Osteocyte (in vitro differentiated cells): ENCODE measurements at regions not wholly inside any gene's neighbourhood (a gene's known extent, or its start where the extent isn't known, plus 50 kb on each side); places are given as distances from the start of the nearest gene placed in this dataset.

Source experiments
- DNase-seq: peaks from one replicate; pipeline ENCODE4 v3.0.0; 2021; ENCODE audit warnings: mixed read lengths; ENCODE audit not compliant: unreplicated experiment; ENCODE audit errors: extremely low spot score
- H3K27ac Mint-ChIP-seq: one replicate; pipeline ENCODE4 v1.8.0; 2021; ENCODE audit warnings: mild to moderate bottlenecking, mixed read lengths; ENCODE audit not compliant: unreplicated experiment
- H3K27me3 Mint-ChIP-seq: one replicate; pipeline ENCODE4 v1.8.0; 2021; ENCODE audit warnings: mixed read lengths; ENCODE audit not compliant: unreplicated experiment
- H3K36me3 Mint-ChIP-seq: one replicate; pipeline ENCODE4 v1.8.0; 2021; ENCODE audit warnings: mixed read lengths; ENCODE audit not compliant: unreplicated experiment
- H3K4me1 Mint-ChIP-seq: one replicate; pipeline ENCODE4 v1.8.0; 2021; ENCODE audit warnings: mixed read lengths; ENCODE audit not compliant: unreplicated experiment
- H3K4me3 Mint-ChIP-seq: one replicate; pipeline ENCODE4 v1.8.0; 2021; ENCODE audit warnings: mild to moderate bottlenecking, moderate library complexity, mixed read lengths; ENCODE audit not compliant: unreplicated experiment
- H3K9me3 Mint-ChIP-seq: one replicate; pipeline ENCODE4 v1.8.0; 2021; ENCODE audit warnings: mixed read lengths; ENCODE audit not compliant: unreplicated experiment
- TF ChIP-seq, protein P1 (sequence below): fragments of 200-600 bp; sonication (generic); IDR thresholded peaks from 2 replicates; pipeline ENCODE4 v1.5.0; 2021; ENCODE audit warnings: antibody characterized with exemption, mild to moderate bottlenecking, moderate library complexity

DNA sequence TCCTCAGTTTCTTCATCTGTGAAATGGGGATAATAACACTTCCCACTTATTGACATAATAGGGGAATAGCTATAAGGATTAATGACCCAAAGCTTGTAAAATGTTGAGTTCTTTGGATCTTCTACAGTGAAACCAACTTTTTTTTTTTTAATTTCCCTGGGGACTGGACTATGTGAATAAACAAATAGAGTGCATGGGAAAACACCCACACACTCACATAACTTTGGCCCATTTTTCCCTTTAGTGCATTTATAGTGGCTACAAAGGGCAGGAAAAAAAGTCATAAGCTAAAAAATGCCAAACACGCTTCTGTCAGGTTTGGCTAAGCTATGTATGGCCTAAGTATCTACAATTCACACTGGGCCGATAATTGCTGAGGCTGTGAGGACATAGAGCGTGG lies 406.2 kb upstream of the JAG1 start:
- TF ChIP-seq, protein P1, sequence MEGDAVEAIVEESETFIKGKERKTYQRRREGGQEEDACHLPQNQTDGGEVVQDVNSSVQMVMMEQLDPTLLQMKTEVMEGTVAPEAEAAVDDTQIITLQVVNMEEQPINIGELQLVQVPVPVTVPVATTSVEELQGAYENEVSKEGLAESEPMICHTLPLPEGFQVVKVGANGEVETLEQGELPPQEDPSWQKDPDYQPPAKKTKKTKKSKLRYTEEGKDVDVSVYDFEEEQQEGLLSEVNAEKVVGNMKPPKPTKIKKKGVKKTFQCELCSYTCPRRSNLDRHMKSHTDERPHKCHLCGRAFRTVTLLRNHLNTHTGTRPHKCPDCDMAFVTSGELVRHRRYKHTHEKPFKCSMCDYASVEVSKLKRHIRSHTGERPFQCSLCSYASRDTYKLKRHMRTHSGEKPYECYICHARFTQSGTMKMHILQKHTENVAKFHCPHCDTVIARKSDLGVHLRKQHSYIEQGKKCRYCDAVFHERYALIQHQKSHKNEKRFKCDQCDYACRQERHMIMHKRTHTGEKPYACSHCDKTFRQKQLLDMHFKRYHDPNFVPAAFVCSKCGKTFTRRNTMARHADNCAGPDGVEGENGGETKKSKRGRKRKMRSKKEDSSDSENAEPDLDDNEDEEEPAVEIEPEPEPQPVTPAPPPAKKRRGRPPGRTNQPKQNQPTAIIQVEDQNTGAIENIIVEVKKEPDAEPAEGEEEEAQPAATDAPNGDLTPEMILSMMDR, result no peak
- no peak for DNase-seq

DNA sequence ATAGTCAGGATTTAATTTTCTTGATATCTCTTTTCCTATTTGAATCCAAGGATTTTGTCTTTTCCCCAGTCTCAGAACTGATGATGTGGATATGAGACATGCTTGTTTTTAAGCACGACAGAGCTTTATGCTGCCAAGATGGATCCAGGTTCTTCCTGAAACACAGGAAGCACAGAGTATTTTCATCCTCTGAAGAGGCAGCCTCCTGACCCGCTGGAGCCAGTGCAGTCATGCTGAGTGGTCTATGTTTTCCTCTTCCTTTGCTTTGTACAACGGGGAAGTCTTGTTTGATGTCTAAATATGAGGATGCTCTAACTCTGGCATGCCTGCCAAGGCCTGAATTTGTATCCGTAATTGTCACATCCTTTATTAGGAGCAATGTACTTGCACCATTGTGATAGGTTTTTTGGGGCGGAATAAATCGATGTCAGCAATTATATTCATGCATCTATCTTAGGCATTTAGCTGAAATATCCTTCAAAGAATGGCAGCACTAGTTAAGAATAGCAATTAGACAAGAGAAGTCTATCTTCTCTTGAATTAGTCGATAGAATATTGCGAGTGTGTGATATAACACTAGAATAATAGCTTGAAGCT lies 407.1 kb upstream of the JAG1 start:
- no peak for DNase-seq
- TF ChIP-seq, protein P1, result no peak
- Mint-ChIP-seq H3K4me1 (peaks cover 15% of the 10 kb centered on the region), H3K27me3 (no peaks in the 10 kb centered on the region), H3K4me3 (no peak overlapping the region), H3K27ac (no peak overlapping the region), H3K9me3 (no peaks in the 10 kb centered on the region), H3K36me3 (peaks cover 2% of the 10 kb centered on the region)

More for the DNA sequence above, 406.2 kb upstream of the JAG1 start:
- Mint-ChIP-seq H3K4me1 (peaks cover 15% of the 10 kb centered on the region), H3K36me3 (peaks cover 2% of the 10 kb centered on the region), H3K9me3 (no peaks in the 10 kb centered on the region), H3K27ac (no peak overlapping the region), H3K27me3 (no peaks in the 10 kb centered on the region), H3K4me3 (no peak overlapping the region)

DNA sequence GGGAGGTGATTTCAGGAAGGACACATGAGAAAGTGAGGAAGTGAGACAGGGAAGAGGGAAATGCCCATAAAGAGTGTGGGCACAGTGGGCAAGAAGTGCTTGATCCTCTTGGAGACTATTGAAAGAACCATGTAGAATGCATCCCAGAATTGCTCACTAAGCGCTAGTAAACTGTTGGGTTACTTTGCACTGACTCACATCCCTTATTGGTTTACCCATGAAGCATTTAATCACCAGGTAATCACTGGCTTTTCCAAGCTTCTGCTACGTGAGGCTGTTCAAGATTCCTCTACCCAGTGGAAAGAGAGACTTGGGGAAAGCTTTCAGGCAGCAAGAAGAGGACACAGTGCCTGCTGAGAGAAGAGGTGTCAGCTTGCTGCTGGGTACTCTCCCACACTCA lies 410.0 kb upstream of the JAG1 start:
- TF ChIP-seq, protein P1, result no peak
- Mint-ChIP-seq H3K27me3 (no peaks in the 10 kb centered on the region), H3K36me3 (peaks cover 2% of the 10 kb centered on the region), H3K4me1 (peaks cover 5% of the 10 kb centered on the region), H3K27ac (no peak overlapping the region), H3K4me3 (no peak overlapping the region), H3K9me3 (peaks cover 5% of the 10 kb centered on the region)
- no peak for DNase-seq

DNA sequence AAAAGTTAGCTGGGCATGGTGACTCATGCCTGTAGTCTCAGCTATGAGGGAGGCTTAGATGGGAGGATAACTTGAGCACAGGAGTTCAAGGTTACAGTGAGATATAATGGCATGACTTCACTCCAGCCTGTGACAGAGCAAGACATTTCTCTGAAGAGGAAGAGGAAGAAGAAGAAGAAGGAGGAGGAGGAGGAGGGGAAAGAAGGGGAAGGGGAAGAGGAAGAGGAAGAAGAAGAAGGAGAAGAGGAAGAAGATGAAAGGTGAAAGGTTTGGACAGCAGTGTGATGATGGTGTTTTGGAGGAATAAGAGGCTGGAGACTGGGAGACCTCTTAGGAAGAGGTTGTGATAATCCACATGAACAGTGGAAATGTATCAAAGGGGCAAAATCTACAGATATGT lies 410.7 kb upstream of the JAG1 start:
- Mint-ChIP-seq H3K27ac (no peak overlapping the region), H3K27me3 (no peaks in the 10 kb centered on the region), H3K9me3 (peaks cover 5% of the 10 kb centered on the region), H3K4me1 (peaks cover 3% of the 10 kb centered on the region), H3K36me3 (peaks cover 2% of the 10 kb centered on the region), H3K4me3 (no peak overlapping the region)
- DNase-seq, result no peak
- TF ChIP-seq, protein P1, result no peak

DNA sequence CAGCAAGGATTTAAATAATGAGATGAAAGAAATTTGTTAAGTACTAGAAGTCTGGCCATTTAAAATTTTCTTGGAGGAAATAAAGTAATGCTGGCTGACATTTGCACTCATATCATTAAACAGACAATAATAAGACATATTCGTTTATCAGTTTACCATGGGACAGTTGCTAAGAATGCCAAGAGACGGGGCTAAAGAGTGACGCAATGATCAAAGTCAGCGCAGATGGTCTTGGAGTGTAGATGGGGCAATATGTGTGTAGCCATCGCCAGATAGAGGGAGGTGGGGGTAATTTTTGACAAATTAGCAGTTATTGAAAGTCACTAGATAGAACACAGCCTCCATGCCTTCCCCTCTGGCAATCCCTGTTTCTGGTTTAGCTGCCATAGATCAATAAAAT lies 413.2 kb upstream of the JAG1 start:
- Mint-ChIP-seq H3K27me3 (no peaks in the 10 kb centered on the region), H3K4me1 (peaks cover 13% of the 10 kb centered on the region), H3K9me3 (peaks cover 5% of the 10 kb centered on the region), H3K4me3 (no peak overlapping the region), H3K27ac (no peak overlapping the region), H3K36me3 (peaks cover 2% of the 10 kb centered on the region)
- TF ChIP-seq, protein P1, result no peak
- no peak for DNase-seq
